AG04450 (cell line): ENCODE measurements at regions not wholly inside any gene's neighbourhood (a gene's known extent, or its start where the extent isn't known, plus 50 kb on each side); places are given as distances from the start of the nearest gene placed in this dataset.

Source experiments
- CTCF ChIA-PET: fragments of 300-600, 350-600 bp; formaldehyde crosslinking; extraction: SDS; loops from one replicate; lab custom pipeline; 2022; ENCODE audit warnings: antibody characterized with exemption, inconsistent platforms; lab: Charles Lee
- POLR2A ChIA-PET: fragments of 350-600 bp; formaldehyde crosslinking; extraction: SDS; loops from one replicate; lab custom pipeline; 2021; ENCODE audit warnings: antibody characterized with exemption, inconsistent platforms; lab: Yijun Ruan, JAX
- DNase-seq: peaks from one replicate; pipeline ENCODE4 v3.0.0-alpha.2; 2011; ENCODE audit warnings: low read depth, low spot score
- H3K27ac ChIP-seq: one replicate; pipeline ENCODE4 v1.5.1; 2012; ENCODE audit warnings: low read depth, low read length, control low read depth
- H3K27me3 ChIP-seq: one replicate; pipeline ENCODE4 v1.6.0; 2012; ENCODE audit warnings: low read length; ENCODE audit not compliant: control insufficient read depth, insufficient read depth
- H3K4me3 ChIP-seq: 2 replicates; pipeline ENCODE4 v1.5.1; 2011; ENCODE audit warnings: mild to moderate bottlenecking, low read depth, low read length, control low read depth
- H3K9me3 ChIP-seq: 2 replicates; pipeline ENCODE4 v1.5.1; 2012; ENCODE audit warnings: low read length; ENCODE audit not compliant: control insufficient read depth, insufficient read depth
- CTCF ChIP-seq: IDR thresholded peaks from 2 replicates; pipeline ENCODE4 v1.5.1; 2011; ENCODE audit warnings: low read depth, low read length, control low read depth, inconsistent platforms

GRCh38 chr19:21604951-21605476 lies 99.6 kb downstream of the ZNF429 start:
- CTCF ChIA-PET, result no interaction called here

More at GRCh38 chr19:21604951-21605476, 99.6 kb downstream of the ZNF429 start:
- Histone ChIP-seq H3K9me3 (peaks cover 5% of the 10 kb centered on the region), H3K27ac (no peak overlapping the region), H3K27me3 (no peaks in the 10 kb centered on the region), H3K4me3 (peak overlapping the region; percentile 44)
- POLR2A ChIA-PET, result no interaction called here
- DNase-seq, result no peak
- no peak for TF ChIP-seq CTCF
